ENCODE measurements at regions not wholly inside any gene's neighbourhood (a gene's known extent, or its start where the extent isn't known, plus 50 kb on each side); places are given as distances from the start of the nearest gene placed in this dataset.

DNA sequence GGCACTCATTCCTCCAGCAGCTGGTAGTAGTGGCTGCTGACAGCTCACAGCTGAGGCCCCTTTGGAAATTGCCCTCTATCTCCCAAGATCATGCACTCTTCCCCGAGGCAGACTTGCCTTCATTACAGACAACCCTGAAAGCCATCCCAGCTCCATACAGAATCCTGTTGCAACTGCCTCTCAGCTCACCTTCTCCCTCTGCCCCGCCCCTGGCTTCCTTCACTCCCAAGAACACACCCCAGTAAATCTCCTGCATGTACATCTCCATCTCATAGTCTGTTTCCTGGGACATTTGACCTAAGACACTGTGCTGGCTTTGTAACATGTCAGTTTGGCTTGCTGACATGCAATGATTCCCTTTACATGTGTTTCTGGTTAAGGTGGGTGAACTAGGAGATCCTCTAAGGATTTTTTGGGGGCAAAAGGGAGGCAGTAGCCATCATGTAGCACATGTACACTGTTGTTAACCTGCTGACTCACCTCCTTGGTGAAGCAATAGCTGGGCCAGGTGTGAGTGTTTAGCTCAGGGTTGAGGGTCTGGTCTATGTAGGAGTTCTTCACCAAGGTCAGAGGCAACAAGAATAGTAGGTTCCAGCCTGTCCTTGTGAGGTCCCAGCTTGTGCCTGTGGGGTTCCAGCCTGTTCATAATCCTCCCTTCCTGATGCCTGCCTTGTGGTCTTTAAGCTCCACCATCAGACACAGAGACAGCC, 179.6 kb downstream of the CSNK2A3 start:
- no peak for DNase-seq

DNA sequence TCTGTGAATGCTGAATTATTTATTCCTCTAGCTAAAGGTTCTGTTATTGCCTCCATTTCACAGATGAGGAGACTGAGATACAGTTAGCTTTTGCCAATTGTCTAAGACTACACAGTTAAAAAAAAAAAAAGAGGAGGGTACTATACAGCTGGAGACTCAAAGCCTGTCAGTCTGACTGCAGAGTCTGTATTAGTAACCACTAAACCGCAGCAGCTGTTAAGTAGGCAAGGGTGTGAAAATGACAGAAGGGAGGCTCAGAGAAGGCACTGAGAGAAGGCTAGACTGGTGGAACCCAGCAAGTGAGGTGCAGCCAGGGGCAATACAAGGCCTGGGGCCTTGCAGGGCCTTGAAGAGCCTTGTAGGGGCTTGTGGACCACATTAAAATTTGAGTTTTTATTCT, 181.2 kb downstream of the CSNK2A3 start:
- DNase-seq: peak; percentile 65

- no peak for DNase-seq
Measured at GRCh38 chr11:11171285-11171684, 181.8 kb downstream of the CSNK2A3 start.

DNA sequence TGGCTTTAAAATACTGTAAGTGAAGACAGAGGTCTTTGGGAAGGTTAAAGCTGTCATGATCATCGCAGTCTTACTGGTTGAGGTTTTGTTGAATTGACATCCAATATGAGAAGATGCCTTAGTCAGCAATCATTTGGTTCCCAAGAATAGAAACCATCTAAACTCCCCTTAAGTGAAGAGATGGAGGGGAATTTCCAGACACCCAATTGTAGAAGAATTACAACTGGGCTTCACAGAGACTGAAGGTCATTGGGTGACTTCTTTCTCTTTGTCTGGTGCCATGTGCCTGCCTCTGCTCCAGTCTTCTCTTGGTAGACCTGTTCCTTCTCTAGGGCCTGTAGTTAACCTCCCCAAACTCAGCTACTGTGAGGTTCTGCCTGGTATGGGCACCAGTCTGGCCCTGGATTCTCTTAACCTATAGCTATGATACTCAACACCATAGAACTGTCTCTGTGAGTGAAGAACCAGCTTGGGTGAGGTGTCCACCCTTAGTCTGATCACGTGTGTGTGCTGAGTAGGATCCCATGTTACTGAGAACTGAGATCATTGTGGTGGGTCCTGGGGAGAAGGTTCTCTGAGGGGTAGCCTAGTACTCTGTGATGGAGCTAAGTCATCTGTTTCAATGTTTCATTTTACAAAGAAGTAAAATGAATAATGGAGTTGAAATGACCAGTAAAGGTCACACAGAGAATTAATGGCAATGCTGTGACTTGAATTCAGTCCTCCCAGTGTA, 182.5 kb downstream of the CSNK2A3 start:
- DNase-seq: no peak

DNA sequence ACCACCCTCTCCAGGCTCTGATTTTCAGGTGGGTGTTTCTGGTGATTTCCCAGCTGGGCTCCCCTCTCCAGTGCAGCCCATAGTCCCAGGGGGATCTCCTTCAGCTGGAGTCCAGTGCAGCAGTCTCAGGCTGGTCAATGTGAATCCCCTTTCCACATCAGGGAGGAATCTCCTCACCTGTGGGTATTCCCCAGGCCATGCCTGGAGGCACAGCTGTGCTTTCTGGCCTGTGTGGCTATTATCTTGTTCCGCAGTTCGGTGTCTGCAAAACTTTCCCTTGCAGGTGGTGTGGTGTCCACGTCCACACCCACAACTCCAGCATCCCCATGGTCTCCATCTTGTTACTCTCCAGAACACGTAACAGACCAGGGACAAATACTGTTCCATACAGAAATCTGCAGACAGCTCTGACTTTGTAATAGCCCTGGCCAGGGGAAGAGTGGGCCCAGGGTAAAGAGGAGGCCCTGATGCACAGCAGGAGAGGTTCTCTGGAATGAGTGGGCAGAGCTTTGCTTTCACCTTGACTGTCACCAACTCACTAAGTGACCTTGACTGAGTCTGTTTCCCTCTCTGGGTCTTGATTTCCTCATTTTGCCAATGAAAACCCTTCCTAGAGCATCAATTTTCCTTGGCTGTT, 183.2 kb downstream of the CSNK2A3 start:
- no peak for DNase-seq

- DNase-seq: no peak
Measured at GRCh38 chr11:11167806-11168205, 185.2 kb downstream of the CSNK2A3 start.

GRCh38 chr11:11164334-11164690, 188.7 kb downstream of the CSNK2A3 start:
- DNase-seq: no peak

- no peak for DNase-seq
Measured at GRCh38 chr11:11163669-11164333, 189.2 kb downstream of the CSNK2A3 start.

DNA sequence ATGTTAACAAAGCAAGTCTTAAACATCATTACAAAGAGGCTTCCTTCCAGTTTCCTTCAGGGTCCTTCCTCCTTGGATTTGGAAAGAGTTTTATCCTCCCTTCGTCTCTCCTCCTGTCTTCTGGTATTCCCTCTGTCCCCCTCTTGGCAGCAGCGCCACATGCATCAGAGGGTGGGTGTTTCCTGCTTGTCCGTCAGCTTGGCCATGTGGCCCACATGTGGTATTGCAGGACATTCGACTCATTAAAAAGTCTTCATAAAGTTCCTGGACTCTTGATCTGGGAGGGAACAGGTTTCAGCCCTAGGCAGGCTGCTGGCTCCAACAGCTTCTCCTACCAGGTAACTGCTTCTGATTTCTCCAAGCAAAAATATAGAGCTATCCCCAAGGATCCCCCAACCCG, 189.8 kb downstream of the CSNK2A3 start:
- no peak for DNase-seq

DNA sequence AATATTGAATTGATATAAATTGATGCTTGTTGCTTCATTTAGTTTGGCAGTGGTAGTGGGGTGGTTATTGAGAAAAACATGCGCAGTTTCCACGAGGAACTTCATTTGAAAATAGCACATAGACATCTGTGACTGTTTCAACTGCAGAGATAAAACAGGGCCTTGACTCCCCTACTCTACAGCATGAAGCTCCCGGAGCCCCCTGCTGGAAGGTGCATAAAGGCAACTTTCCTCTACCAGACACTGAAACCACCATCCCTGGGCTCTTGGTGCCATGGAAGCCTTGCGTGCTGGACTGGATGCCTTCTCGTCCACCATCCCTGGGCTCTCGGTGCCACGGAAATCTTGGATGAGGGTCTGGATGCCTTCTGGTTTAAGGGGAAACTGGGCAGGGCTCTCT, 195.9 kb downstream of the CSNK2A3 start:
- peak; percentile 33 for DNase-seq

GRCh38 chr11:11155962-11156815, 196.9 kb downstream of the CSNK2A3 start:
- DNase-seq: peak; percentile 40

DNA sequence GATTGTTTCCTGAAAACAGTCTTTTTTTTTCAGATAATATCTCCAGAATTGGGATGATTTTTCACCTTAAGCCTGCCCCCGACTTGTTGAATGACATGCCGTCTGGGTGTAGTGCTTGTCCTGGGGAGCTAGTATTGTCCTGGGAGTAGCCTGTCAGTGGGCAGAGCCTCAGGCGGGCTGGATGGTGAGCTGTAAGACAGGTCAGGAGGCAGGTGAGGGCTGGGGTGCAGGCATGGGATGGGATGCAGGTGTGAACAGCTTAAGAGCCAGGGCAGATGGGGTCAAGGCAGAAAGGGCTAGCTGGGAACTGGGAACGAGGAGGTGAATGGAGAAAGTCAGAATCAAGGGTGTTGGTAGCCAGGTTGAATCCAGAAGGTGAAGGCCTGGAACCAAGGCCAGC, 200.2 kb downstream of the CSNK2A3 start:
- DNase-seq: no peak

DNA sequence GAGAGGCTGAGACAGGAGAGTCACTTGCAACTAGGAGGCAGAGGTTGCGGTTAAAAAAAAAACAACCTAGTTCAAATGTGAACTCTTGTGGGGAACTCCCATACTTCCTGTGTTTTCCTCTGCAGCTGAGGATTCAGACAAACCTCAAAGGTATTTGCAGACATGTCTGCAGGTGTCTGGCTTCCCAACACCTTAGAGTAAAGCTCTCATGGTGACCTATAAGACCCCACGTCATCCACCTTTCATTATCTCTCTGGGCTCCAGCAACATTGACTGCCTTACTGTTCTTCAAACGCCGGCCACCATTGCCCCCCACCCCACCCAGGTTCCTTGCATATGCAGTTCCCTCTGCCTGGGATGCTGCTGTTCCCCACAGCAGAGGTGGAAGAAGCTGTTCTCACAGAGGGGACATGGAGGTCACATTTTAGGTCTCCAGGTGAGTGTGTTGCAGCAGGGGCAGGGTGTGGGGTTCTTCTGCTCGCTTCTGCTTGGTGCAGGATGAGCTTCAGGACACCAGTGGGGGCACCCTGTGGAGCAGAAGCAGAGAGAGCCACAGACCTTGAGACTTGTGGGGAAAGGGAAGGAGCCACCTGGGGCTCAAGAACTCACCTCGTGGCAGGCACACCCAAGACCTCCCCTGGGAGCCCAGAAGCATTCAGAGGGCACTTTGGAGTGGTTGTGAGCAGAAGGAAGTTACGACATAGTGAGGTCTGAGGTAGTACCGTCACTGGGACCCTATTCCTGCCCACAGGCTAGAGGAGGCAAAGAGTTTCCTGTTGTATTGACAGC, 203.2 kb downstream of the CSNK2A3 start:
- peak; percentile 18 for DNase-seq

DNA sequence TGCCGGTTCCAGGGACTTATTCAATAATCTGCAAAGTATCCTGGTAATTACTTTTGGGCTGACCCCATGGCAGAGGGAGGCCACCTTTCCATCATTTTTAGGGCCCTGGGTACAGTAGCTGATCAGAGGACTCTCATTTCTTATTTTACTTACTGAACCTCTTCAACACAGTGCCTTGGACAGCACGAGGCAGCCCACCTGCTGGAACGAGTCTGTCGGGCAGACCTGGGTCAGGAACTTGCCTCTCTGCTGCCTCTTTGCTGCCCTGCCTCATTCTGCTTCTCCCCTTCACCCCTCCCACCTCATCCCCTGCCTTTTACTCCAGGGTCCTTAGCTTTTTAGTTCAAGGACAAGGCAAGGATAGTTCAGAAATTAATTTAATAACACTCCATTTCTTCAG, 204.5 kb downstream of the CSNK2A3 start:
- no peak for DNase-seq

GRCh38 chr11:11148104-11148509, 204.9 kb downstream of the CSNK2A3 start:
- DNase-seq: no peak

- no peak for DNase-seq
Measured at GRCh38 chr11:11146830-11147229, 206.2 kb downstream of the CSNK2A3 start.

DNA sequence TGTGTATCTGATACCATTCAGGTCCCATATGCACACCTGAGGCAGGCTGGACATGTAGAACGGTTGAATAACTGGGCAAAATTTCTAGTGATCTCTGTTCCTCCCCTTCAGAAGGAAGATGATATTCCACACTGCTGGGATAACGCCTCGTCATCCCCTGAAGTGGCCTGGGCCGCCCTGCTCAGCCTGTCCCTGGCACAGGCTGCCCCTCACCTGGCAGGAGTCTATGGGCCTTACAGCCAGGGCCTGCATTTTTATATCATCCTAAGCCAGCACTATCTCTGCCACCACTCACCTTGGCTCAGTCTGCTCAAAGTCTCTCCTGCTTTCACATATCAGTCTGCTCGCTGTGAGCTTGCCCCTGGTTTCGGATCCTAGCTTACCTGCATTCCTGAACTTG, 209.2 kb downstream of the CSNK2A3 start:
- DNase-seq: no peak

GRCh38 chr11:11142430-11142829, 210.6 kb downstream of the CSNK2A3 start:
- no peak for DNase-seq

DNA sequence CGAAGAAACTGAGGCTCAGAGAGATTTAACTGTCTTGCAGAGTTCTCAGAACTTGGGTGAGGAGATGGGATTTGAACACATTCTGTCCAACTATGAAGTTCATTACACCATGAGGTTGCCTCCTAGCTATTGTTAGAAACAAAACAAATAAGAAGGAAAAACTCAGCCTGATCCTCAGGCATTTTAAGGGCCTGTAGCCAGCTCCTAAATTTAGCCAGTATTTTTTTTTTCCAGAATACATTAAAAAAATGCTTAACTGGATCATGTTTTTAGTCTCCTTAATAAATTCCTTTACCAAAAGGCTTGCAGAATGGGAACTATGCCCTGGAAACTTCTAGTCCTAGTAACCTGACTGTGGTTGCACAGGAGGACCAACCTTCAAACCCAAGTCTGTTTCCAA, 212.0 kb downstream of the CSNK2A3 start:
- no peak for DNase-seq

- no peak for DNase-seq
Measured at GRCh38 chr11:11140510-11140909, 212.5 kb downstream of the CSNK2A3 start.

GRCh38 chr11:11137339-11137738, 215.7 kb downstream of the CSNK2A3 start:
- no peak for DNase-seq
